AG04450 (cell line): ENCODE measurements at regions not wholly inside any gene's neighbourhood (a gene's known extent, or its start where the extent isn't known, plus 50 kb on each side); places are given as distances from the start of the nearest gene placed in this dataset.

Experiments
- CTCF ChIA-PET: fragments of 300-600, 350-600 bp; formaldehyde crosslinking; extraction: SDS; loops from one replicate; lab custom pipeline; 2022; ENCODE audit warnings: antibody characterized with exemption, inconsistent platforms; lab: Charles Lee
- POLR2A ChIA-PET: fragments of 350-600 bp; formaldehyde crosslinking; extraction: SDS; loops from one replicate; lab custom pipeline; 2021; ENCODE audit warnings: antibody characterized with exemption, inconsistent platforms; lab: Yijun Ruan, JAX
- DNase-seq: peaks from one replicate; pipeline ENCODE4 v3.0.0-alpha.2; 2011; ENCODE audit warnings: low read depth, low spot score
- H3K27ac ChIP-seq: one replicate; pipeline ENCODE4 v1.5.1; 2012; ENCODE audit warnings: low read depth, low read length, control low read depth
- H3K27me3 ChIP-seq: one replicate; pipeline ENCODE4 v1.6.0; 2012; ENCODE audit warnings: low read length; ENCODE audit not compliant: control insufficient read depth, insufficient read depth
- H3K4me3 ChIP-seq: 2 replicates; pipeline ENCODE4 v1.5.1; 2011; ENCODE audit warnings: mild to moderate bottlenecking, low read depth, low read length, control low read depth
- H3K9me3 ChIP-seq: 2 replicates; pipeline ENCODE4 v1.5.1; 2012; ENCODE audit warnings: low read length; ENCODE audit not compliant: control insufficient read depth, insufficient read depth
- CTCF ChIP-seq: IDR thresholded peaks from 2 replicates; pipeline ENCODE4 v1.5.1; 2011; ENCODE audit warnings: low read depth, low read length, control low read depth, inconsistent platforms

GRCh38 chr6:105621564-105622175 is 218.8 kb upstream of the PREP start:
- POLR2A ChIA-PET = no interaction called here
- CTCF ChIA-PET = no interaction called here

GRCh38 chr6:105620878-105621277 is 218.0 kb upstream of the PREP start:
- DNase-seq = no peak
- Histone ChIP-seq H3K9me3 (no peaks in the 10 kb centered on the region), H3K4me3 (no peak overlapping the region), H3K27ac (no peak overlapping the region), H3K27me3 (no peaks in the 10 kb centered on the region)
- ChIA-PET CTCF (no interaction called here), POLR2A (no interaction called here)
- TF ChIP-seq CTCF = no peak

More at GRCh38 chr6:105621564-105622175, 218.8 kb upstream of the PREP start:
- DNase-seq = no peak
- H3K9me3 ChIP-seq = no peaks in the 10 kb centered on the region
- TF ChIP-seq CTCF = no peak
- H3K4me3 ChIP-seq = no peak overlapping the region
- H3K27ac ChIP-seq = no peak overlapping the region
- H3K27me3 ChIP-seq = no peaks in the 10 kb centered on the region

- CTCF ChIA-PET = interaction anchor here (0.6 kb wide), 1 partner anchor 38 kb away, joined by 4 read pairs; no protein-coding TSS in a partner anchor
- Histone ChIP-seq H3K9me3 (no peaks in the 10 kb centered on the region), H3K4me3 (no peak overlapping the region), H3K27ac (no peak overlapping the region), H3K27me3 (no peaks in the 10 kb centered on the region)
- no peak for TF ChIP-seq CTCF
- POLR2A ChIA-PET = no interaction called here
- DNase-seq = no peak
Observed at GRCh38 chr6:105619971-105620741, 217.3 kb upstream of the PREP start.

GRCh38 chr6:105618247-105618646 is 215.4 kb upstream of the PREP start:
- Histone ChIP-seq H3K9me3 (no peaks in the 10 kb centered on the region), H3K27me3 (no peaks in the 10 kb centered on the region), H3K4me3 (no peak overlapping the region), H3K27ac (no peak overlapping the region)
- TF ChIP-seq CTCF = no peak
- DNase-seq = no peak
- ChIA-PET CTCF (interaction anchor here (0.6 to 0.7 kb wide), 2 partner anchors 108 to 528 kb away, joined by 4 to 6 read pairs; no protein-coding TSS in a partner anchor), POLR2A (no interaction called here)

- H3K27me3 ChIP-seq = no peaks in the 10 kb centered on the region
- no peak for DNase-seq
- no peak overlapping the region for H3K4me3 ChIP-seq
- no peaks in the 10 kb centered on the region for H3K9me3 ChIP-seq
- H3K27ac ChIP-seq = no peak overlapping the region
- POLR2A ChIA-PET = no interaction called here
- CTCF ChIA-PET = no interaction called here
- no peak for TF ChIP-seq CTCF
Observed at GRCh38 chr6:105616521-105616920, 213.6 kb upstream of the PREP start.
